Neural progenitor cell (in vitro differentiated cells): ENCODE measurements at regions not wholly inside any gene's neighbourhood (a gene's known extent, or its start where the extent isn't known, plus 50 kb on each side); places are given as distances from the start of the nearest gene placed in this dataset.

Experiments used
- CTCF ChIP-seq: fragments of 200-600 bp; sonication (generic); IDR thresholded peaks from 2 replicates; pipeline ENCODE4 v1.5.1; 2017; ENCODE audit warnings: antibody characterized with exemption, mild to moderate bottlenecking
- EZH2 ChIP-seq: fragments of 200-600 bp; sonication (generic); IDR thresholded peaks from 2 replicates; pipeline ENCODE4 v1.6.1; 2017; ENCODE audit warnings: antibody characterized with exemption, mild to moderate bottlenecking, moderate library complexity

GRCh38 chr15:94943888-94944287, 712.5 kb downstream of the MCTP2 start:
- TF ChIP-seq CTCF (no peak), EZH2 (no peak)
